Loucy (cell line): ENCODE measurements at regions not wholly inside any gene's neighbourhood (a gene's known extent, or its start where the extent isn't known, plus 50 kb on each side); places are given as distances from the start of the nearest gene placed in this dataset.

Experiments
- H2AFZ ChIP-seq: fragments of 200-600 bp; sonication (generic); 2 replicates; pipeline ENCODE4 v1.6.0; 2016; ENCODE audit warnings: antibody characterized with exemption, mild to moderate bottlenecking, low read length, moderate library complexity
- H3F3A ChIP-seq: fragments of 200-600 bp; 2 replicates; pipeline ENCODE4 v1.6.0; 2016; ENCODE audit warnings: antibody characterized with exemption, low read depth, mild to moderate bottlenecking
- H3K27me3 ChIP-seq: fragments of 200-600 bp; sonication (generic); 2 replicates; pipeline ENCODE4 v1.6.1; 2014; ENCODE audit warnings: low read length, mild to moderate bottlenecking; ENCODE audit not compliant: insufficient read depth, poor library complexity, severe bottlenecking
- H3K36me3 ChIP-seq: fragments of 200-600 bp; sonication (generic); 2 replicates; pipeline ENCODE4 v1.6.1; 2016; ENCODE audit warnings: low read length; ENCODE audit not compliant: insufficient read depth
- H3K4me1 ChIP-seq: fragments of 200-600 bp; sonication (generic); 2 replicates; pipeline ENCODE4 v1.5.1; 2014; ENCODE audit warnings: low read length, mild to moderate bottlenecking; ENCODE audit not compliant: insufficient read depth, poor library complexity, severe bottlenecking
- H3K4me2 ChIP-seq: fragments of 200-600 bp; sonication (generic); 2 replicates; pipeline ENCODE4 v1.6.0; 2014; ENCODE audit warnings: antibody characterized with exemption, low read length, low read depth, mild to moderate bottlenecking; ENCODE audit not compliant: poor library complexity, severe bottlenecking
- H3K4me3 ChIP-seq: fragments of 200-600 bp; sonication (generic); 2 replicates; pipeline ENCODE4 v1.5.1; 2014; ENCODE audit warnings: low read length, mild to moderate bottlenecking, mixed read lengths; ENCODE audit not compliant: poor library complexity, severe bottlenecking
- H3K79me2 ChIP-seq: fragments of 200-600 bp; sonication (generic); 2 replicates; pipeline ENCODE4 v1.6.1; 2014; ENCODE audit warnings: low read length; ENCODE audit not compliant: insufficient read depth
- H3K9ac ChIP-seq: fragments of 200-600 bp; sonication (generic); 2 replicates; pipeline ENCODE4 v1.6.0; 2014; ENCODE audit warnings: mild to moderate bottlenecking, low read depth, low read length, moderate library complexity; ENCODE audit not compliant: poor library complexity, severe bottlenecking
- H3K9me2 ChIP-seq: fragments of 200-600 bp; sonication (generic); replicated peaks from 2 replicates; pipeline ENCODE4 v1.6.1; 2016; ENCODE audit warnings: low read depth, low read length, mixed read lengths
- H3K9me3 ChIP-seq: fragments of 200-600 bp; sonication (generic); 2 replicates; pipeline ENCODE4 v1.6.1; 2014; ENCODE audit warnings: mild to moderate bottlenecking, antibody characterized with exemption, low read length, low read depth; ENCODE audit not compliant: insufficient read depth
- H4K20me1 ChIP-seq: fragments of 200-600 bp; sonication (generic); 2 replicates; pipeline ENCODE4 v1.6.0; 2014; ENCODE audit warnings: antibody characterized with exemption, low read length, mild to moderate bottlenecking; ENCODE audit not compliant: insufficient read depth, poor library complexity, severe bottlenecking
- CTCF ChIP-seq: fragments of 200-600 bp; sonication (generic); conservative IDR thresholded peaks from 2 replicates; pipeline ENCODE4 v1.5.1; 2014; ENCODE audit warnings: mild to moderate bottlenecking, antibody characterized with exemption, low read length
- EZH2phosphoT487 ChIP-seq: fragments of 200-600 bp; IDR thresholded peaks from 2 replicates; pipeline ENCODE4 v1.6.1; 2018; ENCODE audit warnings: antibody characterized with exemption, mild to moderate bottlenecking, moderate library complexity, borderline replicate concordance

GRCh38 chr9:89719202-89719601 lies 114.4 kb downstream of the GADD45G start:
- no peak overlapping the region for H3K4me3 ChIP-seq
- no peaks in the 10 kb centered on the region for H3K9me3 ChIP-seq
- H3K9ac ChIP-seq: no peak overlapping the region
- no peaks in the 10 kb centered on the region for H4K20me1 ChIP-seq
- H3K4me1 ChIP-seq: peaks cover 3% of the 10 kb centered on the region
- H3K9me2 ChIP-seq: no peaks in the 10 kb centered on the region
- H3K36me3 ChIP-seq: no peaks in the 10 kb centered on the region
- H3K4me2 ChIP-seq: no peak overlapping the region
- H3F3A ChIP-seq: no peaks in the 10 kb centered on the region
- TF ChIP-seq CTCF (no peak), EZH2phosphoT487 (no peak)
- no peaks in the 10 kb centered on the region for H3K79me2 ChIP-seq
- H2AFZ ChIP-seq: no peak overlapping the region
- no peaks in the 10 kb centered on the region for H3K27me3 ChIP-seq

GRCh38 chr9:89720696-89721175 lies 115.9 kb downstream of the GADD45G start:
- Histone ChIP-seq H3K79me2 (no peaks in the 10 kb centered on the region), H3K9me3 (no peaks in the 10 kb centered on the region), H3K9ac (no peak overlapping the region), H3K27me3 (no peaks in the 10 kb centered on the region), H4K20me1 (no peaks in the 10 kb centered on the region), H3K4me2 (peak overlapping the region; percentile 30), H3K36me3 (no peaks in the 10 kb centered on the region), H3K4me1 (peaks cover 3% of the 10 kb centered on the region), H3K9me2 (no peaks in the 10 kb centered on the region), H3K4me3 (no peak overlapping the region), H3F3A (no peaks in the 10 kb centered on the region), H2AFZ (no peak overlapping the region)
- no peak for TF ChIP-seq EZH2phosphoT487
- no peak for TF ChIP-seq CTCF

- Histone ChIP-seq H3K36me3 (no peaks in the 10 kb centered on the region), H3K79me2 (no peaks in the 10 kb centered on the region), H3K4me2 (peak overlapping the region; percentile 30), H3F3A (no peaks in the 10 kb centered on the region), H3K27me3 (no peaks in the 10 kb centered on the region), H2AFZ (no peak overlapping the region), H3K9me2 (no peaks in the 10 kb centered on the region), H3K4me3 (no peak overlapping the region), H4K20me1 (no peaks in the 10 kb centered on the region), H3K4me1 (peaks cover 3% of the 10 kb centered on the region), H3K9me3 (no peaks in the 10 kb centered on the region), H3K9ac (no peak overlapping the region)
- TF ChIP-seq CTCF: no peak
- TF ChIP-seq EZH2phosphoT487: no peak
Measured at GRCh38 chr9:89721176-89721700, 116.4 kb downstream of the GADD45G start.
